ENCODE measurements at regions not wholly inside any gene's neighbourhood (a gene's known extent, or its start where the extent isn't known, plus 50 kb on each side); places are given as distances from the start of the nearest gene placed in this dataset.

- intact Hi-C loops (cut with micrococcal nuclease), result loop anchor here (5.0 kb wide), 1 partner anchor 747 kb away; no protein-coding TSS in a partner anchor
- no peaks in the 10 kb centered on the region for H3K79me2 ChIP-seq (ENCODE audit: insufficient read depth, low read length)
- no peaks in the 10 kb centered on the region for H4K20me1 ChIP-seq (ENCODE audit: insufficient read depth)
- H3K4me2 ChIP-seq (ENCODE audit: low read length), result no peak overlapping the region
- RAD21 ChIA-PET (ENCODE audit: low non-redundant PET in 1 of 2, low total read pairs in 2 of 2, uncharacterized antibody in 2 of 2, unreplicated experiment in 2 of 2), result no interaction called here
- TF ChIP-seq FOSL1 (IDR thresholded peaks at IDR 0.05; ENCODE audit: low read depth), result no peak
- ATAC-seq (no peak), DNase-seq (ENCODE audit: low read depth, low spot score) (no peak)
- H3K9me2 ChIP-seq (ENCODE audit: insufficient read depth), result no peaks in the 10 kb centered on the region
- CTCF ChIA-PET, result no interaction called here
- H3K27me3 ChIP-seq (ENCODE audit: insufficient read depth, low read length), result no peaks in the 10 kb centered on the region
- H3K9me3 ChIP-seq (ENCODE audit: control insufficient read depth in 1 of 2, insufficient read depth in 1 of 2, low read depth in 1 of 2, low read length in 2 of 2), result no peaks in the 10 kb centered on the region
- no peak overlapping the region for H3K9ac ChIP-seq (ENCODE audit: low read length)
- no peaks in the 10 kb centered on the region for H3K4me1 ChIP-seq (ENCODE audit: control insufficient read depth in 1 of 2, insufficient read depth in 2 of 2, low read length in 2 of 2)
- BruUV-seq (replicated peaks), result no TSS peak
- no peak overlapping the region for H3K4me3 ChIP-seq (replicated peaks in 1 of 2; ENCODE audit: low read depth in 1 of 2, low read length in 2 of 2)
- POLR2A ChIA-PET, result no interaction called here
- no peak overlapping the region for H3K27ac ChIP-seq (ENCODE audit: low read depth, low read length)
- H2AFZ ChIP-seq (ENCODE audit: low read depth, low read length, poor library complexity, severe bottlenecking), result no peak overlapping the region
- H3K36me3 ChIP-seq (ENCODE audit: control insufficient read depth in 1 of 2, insufficient read depth in 2 of 2, low read length in 2 of 2), result no peaks in the 10 kb centered on the region
Measured at GRCh38 chr2:194559964-194560363, 1097.1 kb upstream of the SLC39A10 start.

- DNase-seq (ENCODE audit: low read depth, low spot score) (no peak), ATAC-seq (no peak)
- intact Hi-C loops (cut with micrococcal nuclease), result loop anchor here (5.0 kb wide), 1 partner anchor 748 kb away; no protein-coding TSS in a partner anchor
- no peak overlapping the region for H3K4me3 ChIP-seq (replicated peaks in 1 of 2; ENCODE audit: low read depth in 1 of 2, low read length in 2 of 2)
- H2AFZ ChIP-seq (ENCODE audit: low read depth, low read length, poor library complexity, severe bottlenecking), result no peak overlapping the region
- H3K9me2 ChIP-seq (ENCODE audit: insufficient read depth), result no peaks in the 10 kb centered on the region
- ChIA-PET RAD21 (ENCODE audit: low non-redundant PET in 1 of 2, low total read pairs in 2 of 2, uncharacterized antibody in 2 of 2, unreplicated experiment in 2 of 2) (no interaction called here), POLR2A (no interaction called here), CTCF (no interaction called here)
- no peaks in the 10 kb centered on the region for H4K20me1 ChIP-seq (ENCODE audit: insufficient read depth)
- H3K9ac ChIP-seq (ENCODE audit: low read length), result no peak overlapping the region
- no peaks in the 10 kb centered on the region for H3K36me3 ChIP-seq (ENCODE audit: control insufficient read depth in 1 of 2, insufficient read depth in 2 of 2, low read length in 2 of 2)
- H3K79me2 ChIP-seq (ENCODE audit: insufficient read depth, low read length), result no peaks in the 10 kb centered on the region
- no TSS peak for BruUV-seq (replicated peaks)
- no peaks in the 10 kb centered on the region for H3K9me3 ChIP-seq (ENCODE audit: control insufficient read depth in 1 of 2, insufficient read depth in 1 of 2, low read depth in 1 of 2, low read length in 2 of 2)
- no peak for TF ChIP-seq SP1 (IDR thresholded peaks at IDR 0.05; ENCODE audit: low read depth)
- TF ChIP-seq CEBPB (IDR thresholded peaks at IDR 0.05; ENCODE audit: low read depth), result no peak
- no peak for TF ChIP-seq YY1 (IDR thresholded peaks at IDR 0.05; ENCODE audit: extremely low read depth, insufficient replicate concordance, low read depth, low read length)
- TF ChIP-seq FOSL1 (IDR thresholded peaks at IDR 0.05; ENCODE audit: low read depth), result no peak
- TF ChIP-seq EZH2phosphoT487 (IDR thresholded peaks at IDR 0.05; ENCODE audit: borderline replicate concordance), result no peak
- no peak for TF ChIP-seq CTCF (IDR thresholded peaks at IDR 0.05 in 2 of 3, conservative IDR thresholded peaks at IDR 0.05 in 1 of 3; ENCODE audit: borderline replicate concordance in 1 of 3, insufficient read depth in 1 of 3, low read depth in 2 of 3, low read length in 2 of 3)
- TF ChIP-seq POLR2AphosphoS5 (IDR thresholded peaks at IDR 0.05; ENCODE audit: low read depth, low read length), result no peak
- H3K27ac ChIP-seq (ENCODE audit: low read depth, low read length), result no peak overlapping the region
- H3K4me1 ChIP-seq (ENCODE audit: control insufficient read depth in 1 of 2, insufficient read depth in 2 of 2, low read length in 2 of 2), result no peaks in the 10 kb centered on the region
- H3K4me2 ChIP-seq (ENCODE audit: low read length), result no peak overlapping the region
- H3K27me3 ChIP-seq (ENCODE audit: insufficient read depth, low read length), result no peaks in the 10 kb centered on the region
Measured at GRCh38 chr2:194559523-194559922, 1097.5 kb upstream of the SLC39A10 start.

Measured in HCT116 (cell line).